GM19455 (cell line): ENCODE measurements at regions not wholly inside any gene's neighbourhood (a gene's known extent, or its start where the extent isn't known, plus 50 kb on each side); places are given as distances from the start of the nearest gene placed in this dataset.

Experiments used
- ATAC-seq: cut with Tn5 transposase; IDR thresholded peaks from one replicate; pipeline ENCODE4 v1.9.1; 2021; ENCODE audit not compliant: unreplicated experiment

GRCh38 chr13:55402870-55403269, 1737.8 kb upstream of the PRR20A start:
- ATAC-seq, result no peak

GRCh38 chr13:55403887-55404487, 1736.7 kb upstream of the PRR20A start:
- no peak for ATAC-seq

- no peak for ATAC-seq
Measured at GRCh38 chr13:55410398-55411330, 1730.1 kb upstream of the PRR20A start.

GRCh38 chr13:55418095-55418494, 1722.6 kb upstream of the PRR20A start:
- no peak for ATAC-seq

- ATAC-seq, result no peak
Measured at GRCh38 chr13:55432814-55433213, 1707.9 kb upstream of the PRR20A start.

GRCh38 chr13:55437162-55437561, 1703.6 kb upstream of the PRR20A start:
- no peak for ATAC-seq

GRCh38 chr13:55439450-55439849, 1701.3 kb upstream of the PRR20A start:
- no peak for ATAC-seq

- no peak for ATAC-seq
Measured at GRCh38 chr13:55440465-55441085, 1700.1 kb upstream of the PRR20A start.

GRCh38 chr13:55464222-55464621, 1676.5 kb upstream of the PRR20A start:
- ATAC-seq, result no peak

- ATAC-seq, result no peak
Measured at GRCh38 chr13:55467476-55467875, 1673.2 kb upstream of the PRR20A start.

- ATAC-seq, result no peak
Measured at GRCh38 chr13:55483626-55484158, 1657.0 kb upstream of the PRR20A start.

GRCh38 chr13:55493297-55493696, 1647.4 kb upstream of the PRR20A start:
- no peak for ATAC-seq

GRCh38 chr13:55497486-55497885, 1643.2 kb upstream of the PRR20A start:
- no peak for ATAC-seq

- no peak for ATAC-seq
Measured at GRCh38 chr13:55500694-55501093, 1640.0 kb upstream of the PRR20A start.

- ATAC-seq, result no peak
Measured at GRCh38 chr13:55516610-55517009, 1624.1 kb upstream of the PRR20A start.

GRCh38 chr13:55517312-55517711, 1623.4 kb upstream of the PRR20A start:
- ATAC-seq, result no peak

- no peak for ATAC-seq
Measured at GRCh38 chr13:55528434-55528833, 1612.3 kb upstream of the PRR20A start.

- no peak for ATAC-seq
Measured at GRCh38 chr13:55534306-55534705, 1606.4 kb upstream of the PRR20A start.

GRCh38 chr13:55538424-55538823, 1602.3 kb upstream of the PRR20A start:
- no peak for ATAC-seq

GRCh38 chr13:55543053-55543452, 1597.7 kb upstream of the PRR20A start:
- no peak for ATAC-seq

GRCh38 chr13:55550624-55551023, 1590.1 kb upstream of the PRR20A start:
- ATAC-seq, result no peak

GRCh38 chr13:55553701-55554100, 1587.0 kb upstream of the PRR20A start:
- ATAC-seq, result no peak
